PC-3 (cell line): ENCODE measurements at regions not wholly inside any gene's neighbourhood (a gene's known extent, or its start where the extent isn't known, plus 50 kb on each side); places are given as distances from the start of the nearest gene placed in this dataset.

ENCODE experiments used
- EZH2 ChIP-seq: fragments of 300-600 bp; sonication (generic); IDR thresholded peaks from one replicate; pipeline ENCODE4 v1.6.1; 2017; ENCODE audit warnings: antibody characterized with exemption, mild to moderate bottlenecking, low read length; ENCODE audit not compliant: unreplicated experiment
- TF ChIP-seq, protein P1 (sequence below): fragments of 300-600 bp; sonication (generic); conservative IDR thresholded peaks from 2 replicates; pipeline ENCODE4 v1.5.1; 2017; ENCODE audit warnings: antibody characterized with exemption, low read depth, mild to moderate bottlenecking, low read length

DNA sequence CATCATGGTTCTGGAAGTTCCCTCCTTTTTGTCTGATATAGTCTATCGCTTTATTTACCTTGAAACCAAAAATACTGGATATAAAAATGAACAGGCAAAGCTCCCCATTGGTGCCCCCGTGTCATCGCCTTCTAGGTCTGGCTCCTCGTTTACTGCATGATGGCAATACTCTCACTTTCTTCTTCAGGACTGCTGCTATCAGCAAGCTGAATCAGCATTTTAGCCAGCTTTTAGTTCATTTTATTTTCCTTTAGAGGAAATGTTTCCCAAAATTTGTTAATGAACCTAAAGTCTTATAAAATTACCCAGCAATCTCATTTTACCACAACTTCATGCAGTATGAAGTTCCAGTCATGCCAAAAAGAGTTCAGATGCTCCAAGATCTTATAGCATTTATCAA, 80.5 kb downstream of the ZIC3 start:
- TF ChIP-seq, protein P1, sequence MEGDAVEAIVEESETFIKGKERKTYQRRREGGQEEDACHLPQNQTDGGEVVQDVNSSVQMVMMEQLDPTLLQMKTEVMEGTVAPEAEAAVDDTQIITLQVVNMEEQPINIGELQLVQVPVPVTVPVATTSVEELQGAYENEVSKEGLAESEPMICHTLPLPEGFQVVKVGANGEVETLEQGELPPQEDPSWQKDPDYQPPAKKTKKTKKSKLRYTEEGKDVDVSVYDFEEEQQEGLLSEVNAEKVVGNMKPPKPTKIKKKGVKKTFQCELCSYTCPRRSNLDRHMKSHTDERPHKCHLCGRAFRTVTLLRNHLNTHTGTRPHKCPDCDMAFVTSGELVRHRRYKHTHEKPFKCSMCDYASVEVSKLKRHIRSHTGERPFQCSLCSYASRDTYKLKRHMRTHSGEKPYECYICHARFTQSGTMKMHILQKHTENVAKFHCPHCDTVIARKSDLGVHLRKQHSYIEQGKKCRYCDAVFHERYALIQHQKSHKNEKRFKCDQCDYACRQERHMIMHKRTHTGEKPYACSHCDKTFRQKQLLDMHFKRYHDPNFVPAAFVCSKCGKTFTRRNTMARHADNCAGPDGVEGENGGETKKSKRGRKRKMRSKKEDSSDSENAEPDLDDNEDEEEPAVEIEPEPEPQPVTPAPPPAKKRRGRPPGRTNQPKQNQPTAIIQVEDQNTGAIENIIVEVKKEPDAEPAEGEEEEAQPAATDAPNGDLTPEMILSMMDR, result no peak
- no peak for TF ChIP-seq EZH2
